Fibroblast of skin of right biceps (primary cell): ENCODE measurements at regions not wholly inside any gene's neighbourhood (a gene's known extent, or its start where the extent isn't known, plus 50 kb on each side); places are given as distances from the start of the nearest gene placed in this dataset.
"Not testable (repeated sequence)": the region's sequence is repeated elsewhere in the genome, so short reads cannot be mapped to it uniquely, and the experiment has no call there.

ENCODE experiments used
- DNase-seq: peaks from one replicate; pipeline ENCODE4 v3.0.0-alpha.2; 2013

DNA sequence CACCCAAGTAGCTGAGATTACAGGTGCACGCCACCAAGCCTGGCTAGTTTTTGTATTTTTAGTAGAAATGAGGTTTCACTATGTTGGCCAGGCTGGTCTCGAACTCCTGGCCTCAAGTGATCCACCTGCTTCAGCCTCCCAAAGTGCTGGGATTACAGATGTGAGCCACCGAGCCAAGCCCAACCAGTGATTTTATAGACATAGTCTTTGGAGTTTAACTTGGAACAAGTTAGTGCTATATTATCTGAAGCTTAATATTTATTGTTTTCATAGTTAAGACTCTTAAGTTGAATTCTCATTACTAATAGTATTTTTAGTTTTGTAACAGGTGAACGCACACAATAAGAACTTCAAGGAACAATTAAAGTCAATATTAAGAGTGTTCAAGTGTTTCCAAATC lies 122.1 kb downstream of the SPAG6 start:
- not testable (repeated sequence) for DNase-seq

DNA sequence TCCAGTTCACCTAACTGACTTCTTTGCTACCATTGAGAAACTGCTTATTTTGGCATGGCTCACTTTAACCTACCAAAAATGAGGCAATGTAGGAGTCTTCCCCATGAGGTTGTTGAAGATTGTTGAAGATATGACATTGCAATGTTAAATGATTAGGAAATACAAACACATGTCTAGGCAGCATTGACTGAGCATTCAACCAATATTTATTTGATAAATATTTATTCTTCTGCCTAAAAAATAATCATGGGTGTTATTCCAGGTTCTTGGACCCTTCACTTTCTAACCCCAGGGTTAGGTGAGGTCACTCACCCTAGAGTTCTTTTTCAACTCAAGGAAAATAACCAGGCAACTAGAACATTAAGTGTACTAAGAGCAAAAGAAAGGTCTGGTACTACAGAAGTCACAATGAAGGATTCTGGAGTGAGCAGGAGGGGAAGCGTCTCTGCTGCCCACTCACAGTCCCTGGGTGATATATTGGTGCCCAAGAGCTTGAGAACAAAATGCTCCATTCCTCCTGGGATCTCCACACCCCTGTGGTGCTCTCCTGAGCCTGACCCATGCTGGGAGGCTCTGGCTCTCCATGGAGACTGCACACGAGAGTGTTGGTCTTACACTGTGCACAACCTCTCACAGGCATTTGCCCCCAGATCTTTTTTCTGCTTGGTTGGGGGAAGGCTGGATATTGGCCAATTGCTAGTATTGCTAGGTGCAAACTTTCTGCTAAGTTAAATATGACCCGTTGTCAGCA lies 123.4 kb downstream of the SPAG6 start:
- no peak for DNase-seq

DNA sequence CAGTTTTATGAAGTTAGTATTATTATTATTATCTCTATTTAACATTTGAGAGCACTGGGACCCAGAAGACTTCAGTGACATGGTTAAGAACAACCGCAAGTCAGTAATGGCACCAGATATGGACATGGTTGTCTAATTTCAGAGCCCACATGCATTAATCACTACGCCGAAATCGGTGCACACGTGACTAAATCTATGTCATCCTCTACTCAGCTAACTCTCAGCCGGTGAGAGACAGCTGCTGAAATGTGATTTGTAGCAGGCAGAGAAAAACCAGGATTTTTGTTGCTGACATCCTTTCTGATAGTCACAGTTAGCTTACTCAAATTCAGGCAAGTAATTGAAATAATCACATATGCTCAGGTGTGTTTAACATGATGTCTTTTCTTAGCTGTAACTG lies 127.7 kb downstream of the SPAG6 start:
- DNase-seq, result no peak

DNA sequence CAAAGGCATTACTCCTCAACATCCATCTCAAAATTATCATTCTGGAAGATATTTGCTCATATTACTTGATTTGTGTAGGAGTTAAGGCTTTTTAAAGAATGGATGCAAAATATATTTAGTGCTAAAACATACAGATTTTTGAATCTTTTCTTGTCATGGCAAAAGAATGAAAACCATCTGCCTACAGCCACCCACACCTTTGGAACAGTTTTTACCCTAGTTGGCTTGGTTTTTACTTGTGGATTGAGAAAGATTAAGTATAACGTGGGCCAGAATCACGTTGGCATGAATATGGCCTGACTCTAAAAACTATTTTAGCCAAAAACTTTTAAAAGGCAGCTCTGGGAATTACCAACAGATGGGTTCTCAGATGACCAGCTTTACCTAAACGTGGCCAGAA lies 128.2 kb downstream of the SPAG6 start:
- no peak for DNase-seq

- peak; percentile 15 for DNase-seq
Measured at GRCh38 chr10:22475651-22476600, 130.6 kb downstream of the SPAG6 start.

- DNase-seq, result no peak
Measured at GRCh38 chr10:22476601-22477321, 131.5 kb downstream of the SPAG6 start.

DNA sequence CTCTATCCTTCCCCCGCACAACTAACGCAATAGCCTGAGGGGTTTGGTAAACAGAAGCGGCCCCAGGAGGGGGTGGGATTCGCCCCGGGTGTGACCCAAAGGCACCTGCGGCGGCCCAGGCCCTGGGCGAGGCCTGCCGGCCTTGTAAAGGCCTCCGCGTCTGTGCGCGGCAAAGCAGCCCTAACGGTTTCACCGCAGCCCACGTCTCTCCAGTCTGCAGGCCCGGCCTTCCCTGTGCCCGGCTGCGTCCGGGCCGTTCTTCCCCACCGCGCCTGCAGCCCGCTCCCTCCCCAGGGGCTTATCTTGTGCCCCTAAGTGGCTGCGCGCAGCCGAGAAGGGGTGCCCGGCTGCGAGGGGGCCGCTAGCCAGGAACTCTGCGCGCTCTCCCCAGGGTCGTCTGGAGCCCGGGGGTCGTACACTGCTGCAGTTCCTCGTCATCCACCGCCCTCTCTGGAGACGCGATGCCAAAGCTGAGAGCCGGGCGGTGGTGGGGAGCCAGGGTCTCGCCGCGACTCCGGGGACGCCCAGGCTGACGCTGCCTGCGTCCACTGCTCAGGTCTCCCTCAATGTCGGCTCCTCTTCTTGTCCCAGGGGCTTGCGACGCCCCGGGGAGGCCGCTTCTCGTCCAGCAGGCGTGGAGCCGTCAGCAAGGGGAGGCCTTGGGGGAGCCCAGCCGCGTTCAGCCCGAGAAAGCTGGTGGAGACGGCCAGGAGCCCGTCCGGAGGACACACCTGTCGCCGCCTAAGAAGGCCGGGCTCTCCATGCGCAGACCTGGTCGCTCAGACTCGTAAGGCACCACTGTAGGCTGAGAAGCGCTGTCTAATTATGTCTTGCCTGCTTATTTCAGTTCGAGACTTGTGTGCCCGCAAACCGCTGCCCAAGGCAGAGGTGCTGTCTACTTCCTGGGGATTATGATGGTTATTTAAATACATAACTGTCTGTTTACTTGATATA lies 132.3 kb downstream of the SPAG6 start:
- DNase-seq, result no peak

DNA sequence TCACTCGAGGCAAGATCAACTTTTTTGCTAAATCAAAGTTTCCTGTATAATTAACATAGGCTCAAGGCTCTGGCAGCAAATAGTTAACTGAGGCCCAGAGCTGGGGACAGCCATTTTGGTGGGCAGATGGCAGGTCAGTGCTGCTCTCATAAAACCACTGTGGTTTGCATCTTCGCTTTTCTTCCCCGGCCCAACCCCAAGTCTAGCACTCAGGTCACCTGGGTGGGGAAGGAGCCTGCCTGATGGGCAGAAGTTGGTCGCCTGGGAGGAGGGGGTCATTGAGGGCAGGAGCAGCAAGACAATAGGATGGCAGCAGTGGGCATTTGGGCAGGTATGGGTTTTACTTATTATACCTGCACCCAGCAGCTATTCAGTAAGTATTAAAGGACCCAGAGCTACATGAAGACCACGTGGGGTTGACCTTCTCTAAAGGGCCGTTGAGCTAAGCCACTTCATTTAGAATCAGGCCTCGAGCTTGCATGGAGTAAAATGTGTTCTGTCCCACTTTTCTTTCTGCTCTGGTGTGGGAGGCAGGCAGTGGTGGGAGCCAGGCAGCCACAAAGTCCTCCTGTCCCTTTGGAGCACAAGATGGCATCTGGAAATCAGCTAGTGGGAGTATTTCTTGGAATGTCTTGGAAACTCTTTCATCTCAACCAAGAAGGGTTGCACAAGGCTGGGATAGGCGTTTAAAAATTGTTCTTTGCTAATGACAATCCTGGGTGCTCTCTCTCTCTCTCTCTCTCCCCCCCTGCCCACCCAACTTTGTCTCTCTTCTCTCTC lies 133.4 kb downstream of the SPAG6 start:
- DNase-seq, result no peak

GRCh38 chr10:22479419-22479818 lies 134.1 kb downstream of the SPAG6 start:
- no peak for DNase-seq

DNA sequence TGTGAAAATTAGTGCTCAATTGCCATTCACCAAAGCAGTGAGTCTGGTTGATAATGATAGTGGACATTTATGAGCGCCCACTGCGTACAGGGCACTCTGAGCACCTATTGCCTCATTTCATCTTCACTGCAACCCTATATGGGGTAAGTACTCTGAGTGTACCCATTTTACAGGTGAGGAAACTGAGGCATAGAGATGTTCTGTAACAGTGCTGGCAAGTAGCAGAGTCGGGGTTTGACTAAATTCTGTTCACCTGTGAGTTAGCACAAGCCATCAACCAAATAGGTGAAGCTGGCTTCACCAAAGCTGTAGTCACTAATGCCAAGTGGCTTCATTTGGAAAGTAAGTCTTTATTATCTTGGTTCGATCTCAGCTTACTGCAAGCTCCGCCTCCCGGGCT lies 135.8 kb downstream of the SPAG6 start:
- DNase-seq, result no peak

GRCh38 chr10:22481687-22482539 lies 136.6 kb downstream of the SPAG6 start:
- peak; percentile 45 for DNase-seq

GRCh38 chr10:22483132-22483531 lies 137.8 kb downstream of the SPAG6 start:
- no peak for DNase-seq
